Fibroblast of upper back skin (primary cell): ENCODE measurements at regions not wholly inside any gene's neighbourhood (a gene's known extent, or its start where the extent isn't known, plus 50 kb on each side); places are given as distances from the start of the nearest gene placed in this dataset.
A peak's percentile ranks its signal among the peaks of the same experiment; 100 is the strongest.
"Not testable (repeated sequence)": the region's sequence is repeated elsewhere in the genome, so short reads cannot be mapped to it uniquely, and the experiment has no call there.

Experiments used
- DNase-seq: peaks from one replicate; pipeline ENCODE4 v3.0.0-alpha.2; 2013

DNA sequence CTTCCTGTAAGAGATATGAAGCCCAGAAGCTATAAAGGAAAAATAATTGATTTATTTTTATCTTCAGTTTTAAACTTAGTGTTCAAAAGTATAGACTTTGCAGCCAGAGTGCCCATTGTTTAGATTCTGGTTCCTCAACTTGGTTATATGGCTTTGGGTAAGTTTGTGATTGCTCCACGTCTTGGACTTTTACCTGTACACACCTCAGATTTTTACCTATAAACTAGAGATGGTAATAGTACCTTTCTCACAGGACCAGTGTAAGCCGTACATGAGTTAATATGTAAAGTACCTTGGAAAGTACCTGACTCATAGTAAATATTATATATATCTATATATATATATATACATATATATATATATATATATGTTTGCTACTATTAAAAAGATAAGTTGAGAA is 283.8 kb downstream of the RAP2B start:
- no peak for DNase-seq

DNA sequence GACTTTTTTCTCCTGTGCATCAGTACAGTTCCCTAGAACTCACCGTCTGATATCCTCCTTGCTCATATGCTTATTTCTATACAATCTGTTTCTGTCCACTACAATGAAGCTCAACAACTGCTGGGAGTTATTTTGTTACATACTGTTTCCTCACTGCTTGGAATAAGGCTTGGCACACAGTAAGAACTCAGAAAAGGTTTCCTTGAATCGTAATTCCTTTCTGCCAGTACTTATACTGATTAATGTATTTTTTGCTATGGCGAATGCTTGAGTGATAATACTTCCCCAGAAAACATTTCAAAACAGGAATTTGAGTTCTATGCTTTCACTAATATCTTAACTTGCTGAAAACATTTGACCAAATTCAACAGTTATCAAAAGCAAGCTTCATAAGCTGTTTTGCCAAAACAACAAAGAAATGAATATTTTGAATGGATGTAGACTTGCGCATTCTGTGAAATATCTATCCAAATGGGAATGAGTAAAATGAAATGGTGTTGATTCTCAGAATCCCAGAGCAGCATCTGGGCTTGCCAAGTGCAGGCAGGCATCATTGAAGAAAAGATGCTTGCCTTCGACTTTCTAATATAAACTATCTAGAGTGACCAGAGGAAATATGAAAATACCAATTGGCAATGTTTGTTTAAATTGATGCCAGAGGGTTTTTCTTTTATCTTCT is 286.3 kb downstream of the RAP2B start:
- DNase-seq, result no peak

DNA sequence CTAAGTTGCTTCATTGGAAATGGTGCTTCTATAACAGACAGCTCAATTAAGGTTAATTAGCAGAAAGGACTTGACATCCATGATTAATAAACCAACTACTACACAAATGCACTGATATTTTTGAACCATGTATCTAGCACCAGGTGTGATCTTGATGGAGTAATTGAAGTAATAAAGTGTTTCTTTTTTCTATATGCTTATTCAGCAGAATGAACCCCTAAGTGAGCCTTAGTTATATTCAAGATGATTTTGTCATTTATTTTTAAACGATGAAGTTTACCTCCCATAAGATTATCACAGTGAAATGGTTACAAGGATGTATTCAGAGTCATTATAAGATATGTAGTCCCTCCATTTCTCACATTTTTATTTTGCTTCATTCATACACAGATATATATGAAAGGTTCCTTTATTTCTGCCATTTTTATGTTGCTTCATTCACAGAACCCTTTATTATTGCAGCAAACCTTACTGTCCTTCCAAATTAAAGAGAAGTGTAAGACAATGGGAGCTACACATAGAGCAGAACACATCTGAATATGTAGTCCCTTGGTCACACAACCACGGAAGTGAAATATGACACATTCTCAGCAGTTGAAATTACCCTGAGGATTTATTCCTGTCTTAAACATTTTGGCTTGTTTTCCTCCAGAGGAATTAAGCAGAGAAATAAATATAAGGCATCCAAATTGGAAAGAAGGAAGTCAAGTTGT is 295.0 kb downstream of the RAP2B start:
- DNase-seq, result no peak

DNA sequence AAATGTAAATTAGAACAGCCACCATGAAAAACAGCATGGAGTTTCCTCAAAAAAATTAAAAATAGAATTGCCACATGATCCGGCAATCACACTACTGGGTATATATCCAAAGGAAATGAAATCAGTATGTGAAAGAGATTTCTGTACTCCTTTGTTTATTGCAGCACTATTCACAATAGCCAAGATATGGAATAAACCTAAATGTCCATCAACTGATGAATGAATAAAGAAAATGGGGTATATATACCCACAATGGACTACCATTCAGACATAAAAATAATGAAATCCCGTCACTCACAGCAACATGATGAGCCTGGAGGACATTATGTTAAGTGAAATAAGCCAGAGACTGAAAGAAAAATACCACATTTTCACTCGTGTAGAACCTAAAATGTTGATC is 296.9 kb downstream of the RAP2B start:
- DNase-seq, result no peak

DNA sequence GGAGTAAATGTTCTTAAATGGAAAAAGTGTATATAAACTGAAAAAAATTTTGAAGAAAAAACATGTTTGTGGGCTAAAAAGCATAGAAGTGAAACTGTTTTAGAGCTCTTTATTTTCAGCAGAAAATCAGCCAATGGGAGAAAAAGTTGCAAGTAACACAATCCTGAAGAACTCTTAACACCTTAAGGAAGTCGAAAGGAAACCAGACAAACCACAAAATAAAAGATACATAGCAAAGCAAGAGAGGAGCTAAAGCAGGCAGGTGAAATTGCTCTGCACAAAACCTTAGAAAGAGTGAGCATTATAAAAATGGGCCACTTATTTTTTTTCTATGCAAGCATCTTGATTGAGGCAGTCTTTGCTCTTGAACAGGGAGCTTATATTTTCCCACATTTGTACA is 300.5 kb downstream of the RAP2B start:
- DNase-seq, result no peak

DNA sequence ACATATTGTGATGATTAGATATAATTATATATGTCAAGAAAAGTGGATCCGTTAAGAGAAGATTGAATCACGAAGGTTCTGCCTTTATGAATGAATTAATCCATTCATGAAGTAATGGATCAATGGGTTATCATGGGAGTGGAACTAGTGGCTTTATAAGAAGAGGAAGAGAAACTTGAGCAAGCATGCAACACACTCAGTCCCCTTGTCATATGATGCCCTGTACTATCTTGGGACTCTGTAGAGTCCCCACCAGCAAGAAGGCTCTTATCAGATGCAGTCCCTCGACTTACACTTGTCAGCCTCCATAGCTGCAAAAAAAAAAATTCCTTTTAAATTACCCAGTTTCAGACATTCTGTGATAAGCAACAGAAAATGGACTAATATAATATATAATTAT is 301.9 kb downstream of the RAP2B start:
- DNase-seq, result no peak

DNA sequence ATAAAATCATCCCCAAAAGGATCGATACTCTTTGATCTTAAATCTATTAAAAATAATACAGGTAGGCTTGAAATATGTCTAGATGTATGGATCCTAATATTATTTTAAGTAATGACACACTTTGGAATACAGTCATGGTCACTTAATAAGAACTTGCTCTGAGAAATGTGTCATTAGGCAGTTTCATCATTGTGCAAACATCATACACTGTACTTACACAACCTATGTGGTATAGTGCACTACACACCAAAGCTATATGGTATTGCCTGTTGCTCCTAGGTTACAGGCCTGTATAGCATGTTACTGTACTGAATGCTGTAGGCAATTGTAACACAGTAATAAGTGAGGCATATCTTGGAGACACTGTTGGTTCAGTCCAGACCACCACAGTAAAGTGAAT is 307.1 kb downstream of the RAP2B start:
- DNase-seq, result no peak

DNA sequence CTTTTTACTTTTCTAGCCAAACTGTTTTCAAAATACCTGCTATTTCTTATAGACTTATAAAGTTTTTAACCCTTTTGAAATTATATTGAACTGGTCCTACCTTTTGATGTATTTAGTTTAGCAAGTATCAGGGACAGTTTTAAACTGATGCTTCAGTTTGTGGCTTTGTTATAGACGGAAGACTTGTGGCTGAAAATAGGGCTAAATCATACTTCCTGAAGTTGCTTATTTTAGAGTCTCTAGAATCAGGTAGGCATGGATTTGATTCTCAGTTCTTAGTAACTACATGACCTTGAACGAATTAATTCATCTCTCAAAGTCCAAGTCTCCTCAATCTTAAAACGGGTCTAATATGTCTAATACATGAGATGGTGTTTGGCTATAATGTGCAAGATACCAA is 322.8 kb downstream of the RAP2B start:
- DNase-seq, result no peak

DNA sequence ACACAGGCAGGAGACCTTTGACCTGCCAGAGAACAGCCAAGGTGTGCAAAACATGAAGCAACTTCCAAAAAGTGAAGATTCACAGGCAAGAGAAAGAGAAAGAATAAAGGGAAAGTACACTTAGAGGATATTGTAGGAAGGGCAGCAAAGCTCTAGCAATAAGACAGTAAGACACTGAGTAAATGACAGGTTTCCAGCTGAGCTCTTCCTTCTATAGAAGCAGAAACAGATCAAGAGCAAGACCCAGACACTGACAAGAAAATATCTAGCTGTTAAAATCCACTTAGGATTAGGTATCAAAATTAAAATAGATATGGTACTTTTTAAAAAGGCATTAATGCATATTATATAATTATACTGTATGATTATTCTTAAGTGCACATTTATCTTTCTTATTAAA is 333.4 kb downstream of the RAP2B start:
- no peak for DNase-seq

DNA sequence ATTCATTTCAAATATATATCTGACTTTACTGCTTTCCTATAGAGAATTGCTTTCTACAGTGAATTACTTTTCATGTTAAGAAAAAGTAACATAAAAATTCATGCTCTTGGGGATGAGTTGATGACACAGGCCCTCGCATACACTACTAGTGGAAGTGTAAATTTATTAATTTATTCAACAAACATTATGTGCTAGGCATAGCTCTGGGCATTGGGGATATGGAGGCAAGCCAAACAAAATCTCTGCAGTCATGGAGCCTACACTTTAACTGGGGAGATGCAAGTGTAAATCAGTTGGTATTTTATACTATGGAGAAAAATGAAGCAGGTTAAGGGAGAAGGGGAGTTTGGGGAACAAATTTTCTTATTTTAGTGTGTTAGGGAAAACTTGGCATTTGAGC is 340.7 kb downstream of the RAP2B start:
- no peak for DNase-seq

DNA sequence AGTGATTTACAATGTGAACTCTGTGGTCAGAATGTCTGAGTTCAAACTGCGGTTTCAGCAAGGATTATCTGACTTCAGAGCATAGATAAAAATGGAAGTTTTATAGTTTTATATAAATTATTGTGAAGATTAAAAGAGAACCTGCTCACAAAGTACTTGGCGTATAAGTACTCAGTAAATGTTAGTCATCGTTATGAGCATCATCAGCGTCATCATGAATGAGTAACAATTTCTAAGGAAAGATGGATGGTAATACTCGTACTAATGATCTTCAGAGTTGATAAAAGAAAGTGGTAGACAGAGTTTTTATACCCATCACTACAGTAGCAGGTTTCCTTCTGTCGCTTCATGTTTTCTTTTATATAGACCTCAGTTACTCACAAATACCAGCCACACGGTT is 341.8 kb downstream of the RAP2B start:
- no peak for DNase-seq

DNA sequence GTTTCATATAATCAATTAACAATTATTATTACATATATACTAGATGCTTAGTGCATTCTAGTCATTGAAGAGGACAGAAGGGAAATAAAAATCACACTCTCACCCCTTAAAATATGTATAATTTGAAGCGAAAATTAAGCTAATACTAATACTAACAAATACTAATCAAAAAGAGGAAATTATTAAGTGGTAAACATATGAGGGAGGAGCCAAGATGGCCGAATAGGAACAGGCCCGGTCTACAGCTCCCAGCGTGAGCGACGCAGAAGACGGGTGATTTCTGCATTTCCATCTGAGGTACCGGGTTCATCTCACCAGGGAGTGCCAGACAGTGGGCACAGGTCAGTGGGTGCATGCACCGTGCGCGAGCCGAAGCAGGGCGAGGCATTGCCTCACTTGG is 344.2 kb downstream of the RAP2B start:
- not testable (repeated sequence) for DNase-seq

DNA sequence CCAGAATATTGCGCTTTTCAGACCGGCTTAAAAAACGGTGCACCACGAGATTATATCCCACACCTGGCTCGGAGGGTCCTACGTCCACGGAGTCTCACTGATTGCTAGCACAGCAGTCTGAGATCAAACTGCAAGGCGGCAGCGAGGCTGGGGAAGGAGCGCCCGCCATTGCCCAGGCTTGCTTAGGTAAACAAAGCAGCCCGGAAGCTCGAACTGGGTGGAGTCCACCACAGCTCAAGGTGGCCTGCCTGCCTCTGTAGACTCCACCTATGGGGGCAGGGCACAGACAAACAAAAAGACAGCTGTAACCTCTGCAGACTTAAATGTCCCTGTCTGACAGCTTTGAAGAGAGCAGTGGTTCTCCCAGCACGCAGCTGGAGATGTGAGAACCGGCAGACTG is 344.7 kb downstream of the RAP2B start:
- not testable (repeated sequence) for DNase-seq

DNA sequence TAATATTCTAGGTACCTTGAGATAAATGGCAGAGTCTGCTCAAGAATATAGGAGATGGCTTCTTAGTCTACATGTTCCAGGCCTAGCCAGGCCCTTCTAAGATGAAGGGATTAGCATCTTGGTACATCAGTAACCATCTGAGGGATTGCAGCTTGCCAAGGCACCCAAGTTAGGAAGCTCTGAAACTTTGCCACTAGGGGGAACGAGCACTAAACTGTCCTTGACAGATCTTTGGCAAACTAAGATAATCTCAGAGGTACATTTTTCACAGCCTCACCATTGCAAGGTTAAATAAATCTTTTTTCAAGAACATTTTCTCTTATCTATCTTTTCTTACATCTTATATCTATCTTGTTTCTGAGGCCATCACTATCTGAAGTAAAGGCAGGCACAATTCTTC is 351.2 kb downstream of the RAP2B start:
- DNase-seq, result peak; percentile 2

DNA sequence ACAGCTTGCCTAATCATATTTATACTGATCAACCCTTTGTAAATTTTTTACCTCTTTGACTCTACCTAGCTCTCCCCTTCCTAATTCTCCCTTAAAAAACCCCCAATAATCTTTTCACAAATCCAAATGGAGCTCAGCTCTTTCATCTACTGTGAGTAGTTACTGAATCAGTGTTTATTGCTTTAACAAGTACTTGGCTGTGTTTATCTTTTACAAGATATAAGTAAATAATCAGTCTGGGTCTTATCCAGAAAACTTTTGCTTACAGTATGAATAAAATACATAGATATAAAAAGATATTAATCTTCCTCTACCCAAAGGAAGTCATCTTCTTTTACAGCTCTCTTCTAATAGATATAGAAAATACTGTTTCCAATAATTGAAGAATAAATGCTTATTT is 366.4 kb downstream of the RAP2B start:
- no peak for DNase-seq

DNA sequence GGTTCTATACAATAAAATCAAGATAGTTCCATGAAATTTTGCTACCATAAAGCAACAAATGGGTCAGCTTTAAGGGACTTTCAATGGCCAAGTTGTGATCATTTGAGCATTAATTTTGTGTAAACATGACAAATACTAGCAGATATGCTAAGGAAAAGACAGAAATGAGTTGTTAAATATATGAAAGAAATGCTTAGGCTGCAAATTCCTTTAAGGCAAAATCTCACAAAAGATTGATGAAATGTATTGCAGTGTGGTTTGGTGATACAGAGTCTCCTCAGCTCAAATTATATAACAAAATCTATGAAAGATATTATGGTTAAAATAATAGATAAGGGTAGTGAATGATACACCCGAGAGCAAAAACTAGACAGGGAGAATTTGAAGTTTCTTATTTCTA is 377.2 kb downstream of the RAP2B start:
- no peak for DNase-seq

DNA sequence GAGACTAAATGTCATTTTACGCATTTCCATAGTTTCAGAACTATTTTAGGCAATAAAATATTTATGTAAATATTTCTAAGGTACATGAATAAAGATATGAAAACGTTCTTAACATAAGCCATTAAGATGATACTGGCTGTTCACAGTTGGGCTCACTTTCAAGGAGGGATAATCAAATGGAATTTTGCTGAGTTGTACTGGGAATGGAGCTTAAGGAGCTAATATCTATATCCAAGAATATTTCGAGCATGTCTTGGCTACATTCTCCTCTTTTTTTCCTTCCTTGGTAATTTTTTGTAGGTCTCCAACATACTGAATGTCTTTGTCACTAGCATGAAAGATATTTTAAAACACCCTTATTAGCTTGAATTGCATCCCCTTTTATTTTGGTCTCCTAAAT is 383.4 kb downstream of the RAP2B start:
- DNase-seq, result no peak

DNA sequence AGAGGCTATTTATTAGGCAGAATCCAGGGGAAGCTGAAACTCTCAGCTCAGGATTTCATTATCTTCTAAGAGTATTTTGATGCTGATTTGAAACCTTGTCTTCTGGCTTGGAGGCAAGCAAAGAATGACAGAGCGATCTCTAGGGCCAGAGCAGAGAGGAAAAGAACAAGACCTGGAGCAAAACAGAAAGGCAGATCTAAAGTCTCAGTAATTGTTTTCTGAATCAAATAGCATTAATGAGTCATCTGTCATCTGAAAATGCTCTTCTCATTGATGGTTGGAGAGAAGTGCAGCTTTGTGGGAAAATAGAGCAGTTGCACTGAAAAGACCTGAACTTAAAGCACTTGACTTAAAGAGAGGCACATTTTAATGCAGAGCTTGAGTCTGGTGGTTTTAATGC is 385.9 kb downstream of the RAP2B start:
- no peak for DNase-seq

DNA sequence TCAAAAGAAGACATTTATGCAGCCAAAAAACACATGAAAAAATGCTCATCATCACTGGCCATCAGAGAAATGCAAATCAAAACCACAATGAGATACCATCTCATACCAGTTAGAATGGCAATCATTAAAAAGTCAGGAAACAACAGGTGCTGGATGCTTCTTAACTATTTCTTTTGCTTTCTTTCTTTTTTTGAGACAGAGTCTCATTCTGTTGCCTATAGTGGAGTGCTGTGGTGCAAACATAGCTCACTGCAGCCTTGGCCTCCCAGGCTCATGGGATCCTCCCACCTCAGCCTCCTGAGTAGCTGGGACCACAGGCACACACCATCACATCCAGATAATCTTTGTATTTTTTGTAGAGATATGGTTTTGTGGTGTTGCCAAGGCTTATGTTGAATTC is 387.7 kb downstream of the RAP2B start:
- DNase-seq, result not testable (repeated sequence)

DNA sequence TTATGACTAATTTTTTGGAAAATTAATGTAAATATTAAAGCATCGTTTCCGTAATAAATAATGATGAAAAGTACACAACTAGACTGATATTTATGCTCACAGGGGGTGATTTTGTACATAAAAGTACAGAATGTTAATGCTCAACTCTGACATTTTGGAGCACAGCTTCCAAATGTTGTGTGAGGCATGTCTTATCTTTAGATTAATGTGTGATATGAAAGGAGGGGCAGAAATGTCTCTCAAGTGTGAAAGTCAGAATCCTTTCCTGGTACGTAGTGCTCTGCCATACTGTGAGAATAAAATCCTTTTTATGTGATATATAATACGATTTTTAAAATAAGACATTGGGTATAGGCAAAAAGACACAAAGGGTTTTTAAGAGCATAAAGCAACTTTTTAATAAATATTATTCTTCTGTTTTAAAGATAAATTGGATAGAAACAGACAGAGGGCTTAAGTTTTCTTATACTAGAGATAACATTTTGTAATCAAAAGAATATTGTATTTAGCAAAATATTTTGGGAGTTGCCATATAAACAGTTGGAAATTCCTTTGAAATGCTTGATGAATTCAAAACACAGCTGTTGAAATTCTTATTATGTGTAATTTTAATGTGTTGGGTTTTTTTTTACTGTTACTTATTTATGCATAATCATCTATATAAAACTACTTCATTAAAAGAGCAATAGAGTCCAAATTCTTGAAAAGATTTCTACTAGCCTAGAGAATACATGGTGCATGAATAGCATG is 389.7 kb downstream of the RAP2B start:
- DNase-seq, result no peak

DNA sequence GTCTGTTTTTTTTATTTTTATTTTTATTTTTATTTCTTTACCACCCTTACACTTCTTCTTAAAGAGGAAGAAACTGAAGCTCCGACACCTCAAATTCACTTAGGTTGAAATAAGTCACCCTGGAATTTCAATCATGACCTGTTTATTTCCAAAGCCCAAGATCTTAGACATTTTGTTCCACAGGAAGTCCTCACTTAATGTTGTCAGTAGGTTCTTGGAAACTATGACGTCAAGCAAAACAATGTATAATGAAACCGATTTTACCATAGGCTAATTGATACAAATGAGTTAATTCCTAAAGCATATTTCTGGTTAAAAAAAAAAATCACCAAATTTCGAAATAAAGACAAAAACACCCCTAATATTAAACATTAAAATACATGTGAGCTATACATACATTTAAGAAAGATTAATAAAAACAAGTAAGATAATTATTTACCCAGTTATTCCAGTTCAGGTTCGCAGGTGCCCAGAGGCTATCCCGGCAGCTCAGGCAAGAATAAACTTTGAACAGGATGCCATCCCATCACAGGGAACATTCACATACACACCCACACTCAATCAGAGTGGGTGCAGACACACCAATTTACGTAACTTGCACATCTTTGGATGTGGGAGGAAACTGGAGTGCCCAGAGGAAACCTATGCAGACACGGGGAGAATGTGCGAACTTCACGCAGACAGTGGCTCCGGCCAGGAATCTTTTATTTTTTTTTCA is 391.0 kb downstream of the RAP2B start:
- no peak for DNase-seq

DNA sequence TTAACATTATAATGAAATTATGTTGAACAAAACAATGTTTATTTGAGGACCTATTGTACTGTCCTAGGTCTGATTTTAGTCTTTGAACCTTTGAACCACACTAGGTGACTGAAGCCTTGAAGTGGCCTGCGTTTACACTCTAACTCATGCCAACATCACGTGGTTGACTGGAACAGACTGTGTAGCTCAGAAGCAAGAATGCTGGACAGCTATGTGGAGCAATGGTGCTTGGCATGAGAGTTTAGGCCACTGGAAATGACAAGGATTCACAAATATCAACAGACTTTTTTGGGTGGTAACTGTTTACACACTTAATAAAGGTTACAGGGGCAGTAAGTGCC is 391.5 kb downstream of the RAP2B start:
- no peak for DNase-seq

DNA sequence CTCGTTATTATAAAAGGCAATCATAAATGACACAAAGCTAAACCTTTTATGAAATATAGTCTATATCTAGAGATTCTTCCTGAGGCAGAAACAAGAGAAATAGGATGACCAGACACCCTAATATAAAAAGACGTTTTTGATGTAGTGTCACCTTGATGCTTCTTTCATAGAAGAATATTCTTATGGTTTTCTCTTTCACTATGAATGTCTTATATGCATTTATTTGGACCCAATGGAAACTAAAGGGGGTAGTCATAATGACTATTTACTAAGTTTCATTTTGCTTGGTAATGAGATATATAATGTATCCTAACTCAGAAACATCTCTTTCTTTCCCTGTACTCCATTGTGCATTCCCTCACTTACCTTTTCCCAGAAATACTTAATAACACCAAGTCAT is 393.9 kb downstream of the RAP2B start:
- DNase-seq, result no peak

DNA sequence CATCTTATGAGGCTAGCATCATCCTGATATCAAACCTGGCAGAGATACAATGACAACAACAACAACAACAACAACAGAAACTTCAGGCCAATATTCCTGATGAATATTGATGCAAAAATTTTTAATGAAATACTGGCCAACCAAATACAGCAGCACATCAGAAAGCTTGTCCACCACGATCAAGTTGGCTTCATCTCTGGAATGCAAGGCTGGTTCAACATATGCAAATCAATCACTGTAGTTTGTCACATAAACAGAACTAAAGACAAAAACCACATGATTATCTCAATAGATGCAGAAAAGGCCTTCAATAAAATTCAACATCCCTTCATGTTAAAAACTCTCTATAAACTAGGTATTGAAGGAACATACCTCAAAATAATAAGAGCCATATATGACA is 397.3 kb downstream of the RAP2B start:
- DNase-seq, result not testable (repeated sequence)
